GM12878 (cell line): ENCODE measurements at regions not wholly inside any gene's neighbourhood (a gene's known extent, or its start where the extent isn't known, plus 50 kb on each side); places are given as distances from the start of the nearest gene placed in this dataset.
A peak's percentile ranks its signal among the peaks of the same experiment; 100 is the strongest.

Experiments used
- ATAC-seq: fragments of 200-7000 bp; cut with Tn5 transposase; 3 replicates; pipeline ENCODE4 v1.9.1; 2020; ENCODE audit warnings: mild to moderate bottlenecking, moderate library complexity
- BruUV-seq: library from RNA; stranded (reverse); fragments of 400-500 nt; replicated peaks from 2 replicates; lab custom pipeline; 2021; lab: Mats Ljungman, UMichigan
- CTCF ChIA-PET: fragments of 300-600 bp; sonication (Branson Sonifier 250); formaldehyde crosslinking; extraction: SDS; loops from one replicate; lab custom pipeline; 2021; ENCODE audit warnings: inconsistent platforms; lab: Yijun Ruan, JAX
- POLR2A ChIA-PET: fragments of 350-600 bp; formaldehyde crosslinking; extraction: SDS; loops from one replicate; lab custom pipeline; 2021; ENCODE audit warnings: inconsistent platforms; lab: Charles Lee
- RAD21 ChIA-PET: fragments of 300-600 bp; sonication (Branson Sonifier 250); formaldehyde crosslinking; loops from one replicate; lab custom pipeline; 2023; ENCODE audit warnings: antibody characterized with exemption; ENCODE audit not compliant: unreplicated experiment; lab: Charles Lee
- SMC1A ChIA-PET: fragments of 300-600 bp; sonication (Branson Sonifier 250); formaldehyde crosslinking; loops from one replicate; lab custom pipeline; 2023; ENCODE audit not compliant: unreplicated experiment, uncharacterized antibody; lab: Charles Lee
- DNase-seq: peaks from one replicate; pipeline ENCODE4 v3.0.0-alpha.2; 2011; ENCODE audit warnings: low read depth, low spot score
- FAIRE-seq: peaks from 3 replicates; lab custom pipeline; 2011; peaks lifted over from hg19 to GRCh38; lab: Jason Lieb, UNC
- H2AFZ ChIP-seq: 2 replicates; pipeline ENCODE4 v1.6.0; 2011; ENCODE audit warnings: low read depth, low read length, control low read depth; ENCODE audit not compliant: control insufficient read depth
- H3K27ac ChIP-seq: 2 replicates; pipeline ENCODE4 v1.5.1; 2011; ENCODE audit warnings: control low read depth; ENCODE audit not compliant: control insufficient read depth, insufficient read depth
- H3K27me3 ChIP-seq, 2 experiments: replicated peaks in 1 of 2; 2 replicates each; pipeline versions ENCODE4 v1.6.0 to v1.6.1; 2011; ENCODE audit warnings: low read length in 1 of 2; ENCODE audit not compliant: control insufficient read depth in 2 of 2, insufficient read depth in 2 of 2
- H3K36me3 ChIP-seq, 2 experiments: 2 replicates each; pipeline ENCODE4 v1.5.1; 2011; ENCODE audit warnings: low read length in 1 of 2; ENCODE audit not compliant: control insufficient read depth in 2 of 2, insufficient read depth in 2 of 2
- H3K4me1 ChIP-seq: 2 replicates; pipeline ENCODE4 v1.6.1; 2011; ENCODE audit warnings: mild to moderate bottlenecking, low read length, moderate library complexity, mixed read lengths; ENCODE audit not compliant: control insufficient read depth, insufficient read depth
- H3K4me2 ChIP-seq: 2 replicates; pipeline ENCODE4 v1.6.0; 2011; ENCODE audit warnings: control low read depth; ENCODE audit not compliant: control insufficient read depth, insufficient read depth
- H3K4me3 ChIP-seq: fragments of 200-600 bp; sonication (generic); 2 replicates; pipeline ENCODE4 v1.5.1; 2016
- H3K79me2 ChIP-seq: 2 replicates; pipeline ENCODE4 v1.6.0; 2011; ENCODE audit warnings: low read length; ENCODE audit not compliant: control insufficient read depth, insufficient read depth
- H3K9ac ChIP-seq: 2 replicates; pipeline ENCODE4 v1.8.0; 2011; ENCODE audit warnings: low read length, control low read depth, mixed read lengths; ENCODE audit not compliant: control insufficient read depth, insufficient read depth
- H3K9me3 ChIP-seq: replicated peaks from 3 replicates; pipeline ENCODE4 v1.5.1; 2011; ENCODE audit warnings: mild to moderate bottlenecking, low read length; ENCODE audit not compliant: control insufficient read depth, insufficient read depth
- H4K20me1 ChIP-seq: 2 replicates; pipeline ENCODE4 v1.6.0; 2011; ENCODE audit not compliant: control insufficient read depth, insufficient read depth
- ASH2L ChIP-seq: fragments of 300-600, 200-600 bp; sonication (generic); IDR thresholded peaks from 2 replicates; pipeline ENCODE4 v1.6.1; 2017; ENCODE audit warnings: low read depth, mild to moderate bottlenecking, borderline replicate concordance
- ATF2 ChIP-seq: IDR thresholded peaks from 2 replicates; pipeline ENCODE4 v1.6.1; 2012; ENCODE audit warnings: low read length, inconsistent platforms
- CBX5 ChIP-seq: sonication (generic); IDR thresholded peaks from 2 replicates; pipeline ENCODE4 v1.6.1; 2016; ENCODE audit warnings: low read depth, moderate library complexity, mild to moderate bottlenecking, inconsistent platforms
- CHD4 ChIP-seq: fragments of 200-600 bp; sonication (generic); IDR thresholded peaks from 2 replicates; pipeline ENCODE4 v1.6.1; 2016; ENCODE audit warnings: mild to moderate bottlenecking
- CREB1 ChIP-seq: IDR thresholded peaks from 2 replicates; pipeline ENCODE4 v1.6.1; 2012; ENCODE audit warnings: low read depth, mild to moderate bottlenecking, inconsistent platforms
- DPF2 ChIP-seq: fragments of 450-650 bp; IDR thresholded peaks from 2 replicates; pipeline ENCODE4 v1.6.1; 2017; ENCODE audit warnings: mild to moderate bottlenecking
- NKRF ChIP-seq: fragments of 450-650 bp; conservative IDR thresholded peaks from 2 replicates; pipeline ENCODE4 v1.6.1; 2017; ENCODE audit warnings: mild to moderate bottlenecking, moderate library complexity
- PML ChIP-seq: IDR thresholded peaks from 2 replicates; pipeline ENCODE4 v1.6.1; 2012; ENCODE audit warnings: low read length, inconsistent platforms
- POLR2AphosphoS2 ChIP-seq: IDR thresholded peaks from 2 replicates; pipeline ENCODE4 v1.6.1; 2011; ENCODE audit warnings: low read depth, mild to moderate bottlenecking, low read length, improper control_type of control experiment, moderate library complexity
- RUNX3 ChIP-seq: IDR thresholded peaks from 2 replicates; pipeline ENCODE4 v1.6.1; 2012; ENCODE audit warnings: low read length, inconsistent platforms
- SMAD1 ChIP-seq: fragments of 450-650 bp; IDR thresholded peaks from 2 replicates; pipeline ENCODE4 v1.6.1; 2018; ENCODE audit warnings: mild to moderate bottlenecking, low read depth; ENCODE audit not compliant: partially characterized antibody
- SPI1 ChIP-seq: IDR thresholded peaks from 2 replicates; pipeline ENCODE4 v1.6.1; 2011; ENCODE audit warnings: low read depth, mild to moderate bottlenecking, low read length, moderate library complexity, borderline replicate concordance; ENCODE audit not compliant: insufficient read depth
- WGBS: methylation state at CpG from one replicate; pipeline ENCODE4 v1.1.6; 2016; ENCODE audit warnings: low lambda C conversion rate; ENCODE audit not compliant: insufficient replicate concordance, insufficient coverage; ENCODE audit errors: missing lambda C conversion rate; 5-methylcytosine and 5-hydroxymethylcytosine counted together
- in situ Hi-C: fragments of 300-500 bp; cut with MboI; formaldehyde crosslinking; loops from 9 replicates; pipeline ENCODE4 v1.14.3; 2018; ENCODE audit warnings: mixed read lengths
- intact Hi-C: fragments of 100-400 bp; cut with micrococcal nuclease; formaldehyde crosslinking; loops from one replicate; pipeline ENCODE4 v1.14.2; 2022; ENCODE audit not compliant: unreplicated experiment

GRCh38 chr12:66929121-66929520 is 250.2 kb upstream of the GRIP1 start:
- ATAC-seq = no peak
- H3K9me3 ChIP-seq = no peaks in the 10 kb centered on the region
- H3K36me3 ChIP-seq = no peaks in the 10 kb centered on the region
- H3K79me2 ChIP-seq = no peaks in the 10 kb centered on the region
- H3K4me2 ChIP-seq = no peak overlapping the region
- TF ChIP-seq RUNX3 (peak; percentile 30; the same call in 1 of the 2 replicates), ATF2 (no peak), POLR2AphosphoS2 (no peak), NKRF (no peak)
- no peak for DNase-seq
- H3K4me3 ChIP-seq = no peak overlapping the region
- no peak overlapping the region for H2AFZ ChIP-seq
- CTCF ChIA-PET = no interaction called here
- in situ Hi-C loops (no loop called here), intact Hi-C loops (no loop called here)
- no peaks in the 10 kb centered on the region for H3K4me1 ChIP-seq
- RAD21 ChIA-PET = no interaction called here
- POLR2A ChIA-PET = no interaction called here
- H3K27me3 ChIP-seq = no peaks in the 10 kb centered on the region
- no peaks in the 10 kb centered on the region for H4K20me1 ChIP-seq
- no peak overlapping the region for H3K9ac ChIP-seq
- H3K27ac ChIP-seq = no peak overlapping the region
- FAIRE-seq = no peak
- no TSS peak for BruUV-seq
- SMC1A ChIA-PET = no interaction called here

- ATAC-seq (no peak), DNase-seq (no peak), FAIRE-seq (no peak)
- RAD21 ChIA-PET = no interaction called here
- H4K20me1 ChIP-seq = no peaks in the 10 kb centered on the region
- no peak overlapping the region for H3K4me2 ChIP-seq
- H3K9me3 ChIP-seq = no peaks in the 10 kb centered on the region
- 21% methylated on average over 3 of the region's 3 CpGs for WGBS
- POLR2A ChIA-PET = no interaction called here
- H3K36me3 ChIP-seq = no peaks in the 10 kb centered on the region
- SMC1A ChIA-PET = interaction anchor here (1.0 kb wide), 1 partner anchor 61 kb away, joined by 3 read pairs; no protein-coding TSS in a partner anchor
- no peak overlapping the region for H3K9ac ChIP-seq
- in situ Hi-C loops = no loop called here
- no peak overlapping the region for H2AFZ ChIP-seq
- BruUV-seq = no TSS peak
- H3K79me2 ChIP-seq = no peaks in the 10 kb centered on the region
- intact Hi-C loops = no loop called here
- H3K27ac ChIP-seq = no peak overlapping the region
- H3K4me3 ChIP-seq = no peak overlapping the region
- no peaks in the 10 kb centered on the region for H3K27me3 ChIP-seq
- no peaks in the 10 kb centered on the region for H3K4me1 ChIP-seq
- CTCF ChIA-PET = no interaction called here
- no peak for TF ChIP-seq PML
- TF ChIP-seq SMAD1 = no peak
- no peak for TF ChIP-seq CREB1
- no peak for TF ChIP-seq ASH2L
- TF ChIP-seq DPF2 = no peak
- no peak for TF ChIP-seq CHD4
- no peak for TF ChIP-seq SPI1
- TF ChIP-seq CBX5 = no peak
Observed at GRCh38 chr12:66931091-66931490, 252.2 kb upstream of the GRIP1 start.
